ENCODE measurements at regions not wholly inside any gene's neighbourhood (a gene's known extent, or its start where the extent isn't known, plus 50 kb on each side); places are given as distances from the start of the nearest gene placed in this dataset.
A peak's percentile ranks its signal among the peaks of the same experiment; 100 is the strongest.
"Not testable (repeated sequence)": the region's sequence is repeated elsewhere in the genome, so short reads cannot be mapped to it uniquely, and the experiment has no call there.

DNA sequence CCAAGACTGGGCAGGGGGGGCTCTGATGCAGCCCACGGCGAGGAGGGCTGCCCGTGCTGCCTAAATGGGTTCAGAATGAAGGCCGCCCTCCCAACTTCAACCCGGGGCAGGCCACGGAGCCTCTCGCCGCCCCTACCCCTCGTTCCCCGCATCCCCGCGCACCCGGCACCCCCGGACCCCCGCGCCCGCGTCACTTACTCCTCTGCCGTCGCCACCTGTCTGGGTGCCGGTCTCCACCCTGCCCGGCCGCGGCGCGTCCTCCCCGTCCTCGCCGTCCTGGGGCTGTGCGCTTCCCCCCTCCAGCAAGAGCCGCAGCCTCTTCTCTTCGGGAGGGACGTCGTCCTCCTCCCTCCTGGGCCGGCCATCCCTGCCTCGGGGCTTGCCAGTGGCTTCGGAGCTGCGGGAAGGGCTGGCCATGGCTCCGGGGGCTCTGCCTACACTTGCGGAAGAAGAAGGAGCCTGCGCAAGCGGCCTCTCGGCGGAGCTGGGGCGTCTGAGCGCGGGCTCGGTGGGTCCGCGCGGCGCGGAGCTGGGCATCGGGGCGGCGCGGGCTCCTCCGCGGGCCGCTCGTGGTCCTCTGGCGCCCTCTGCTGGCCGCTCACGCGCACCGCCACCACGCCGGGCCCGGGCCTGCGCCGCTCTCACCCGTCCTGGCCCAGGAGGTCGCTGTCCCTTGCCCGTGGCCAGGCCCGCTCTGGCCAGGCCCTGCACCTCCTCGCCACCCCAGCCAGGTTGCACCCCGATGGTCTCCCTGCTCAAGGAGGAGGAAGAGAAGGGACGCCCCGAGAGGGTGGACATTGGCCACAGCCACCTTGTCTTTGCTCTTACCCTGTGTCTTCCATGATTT, 59.3 kb upstream of the CLEC6A start:
- H3K4me3 ChIP-seq (replicated peaks in 1 of 4; ENCODE audit: control extremely low read depth in 1 of 4, insufficient read depth in 1 of 4, low read depth in 3 of 4, low read length in 4 of 4) = peak overlapping the region in 2 of 4 experiments; percentile 12 to 44
- not testable (repeated sequence) for H3K27ac ChIP-seq (ENCODE audit: insufficient read depth, low read length); H3K36me3 ChIP-seq (ENCODE audit: control insufficient read depth, insufficient read depth, low read length); H3K9ac ChIP-seq (ENCODE audit: insufficient read depth, low read length); H3K9me3 ChIP-seq (ENCODE audit: control insufficient read depth, insufficient read depth, low read depth, low read length); H3K27me3 ChIP-seq (ENCODE audit: control insufficient read depth, insufficient read depth, low read length); H2AFZ ChIP-seq (ENCODE audit: low read length); H4K20me1 ChIP-seq (ENCODE audit: control insufficient read depth, extremely low read depth, insufficient read depth, low read length); H3K79me2 ChIP-seq (ENCODE audit: control insufficient read depth, insufficient read depth, low read length); H3K4me1 ChIP-seq (ENCODE audit: control insufficient read depth, extremely low read depth, insufficient read depth, low read length)
- H3K4me2 ChIP-seq (ENCODE audit: extremely low read depth, insufficient read depth, low read length) = peak overlapping the region; percentile 68
- peak; percentile 12 to 20 for DNase-seq (ENCODE audit: low read depth in 2 of 2)
- TF ChIP-seq, protein P1, sequence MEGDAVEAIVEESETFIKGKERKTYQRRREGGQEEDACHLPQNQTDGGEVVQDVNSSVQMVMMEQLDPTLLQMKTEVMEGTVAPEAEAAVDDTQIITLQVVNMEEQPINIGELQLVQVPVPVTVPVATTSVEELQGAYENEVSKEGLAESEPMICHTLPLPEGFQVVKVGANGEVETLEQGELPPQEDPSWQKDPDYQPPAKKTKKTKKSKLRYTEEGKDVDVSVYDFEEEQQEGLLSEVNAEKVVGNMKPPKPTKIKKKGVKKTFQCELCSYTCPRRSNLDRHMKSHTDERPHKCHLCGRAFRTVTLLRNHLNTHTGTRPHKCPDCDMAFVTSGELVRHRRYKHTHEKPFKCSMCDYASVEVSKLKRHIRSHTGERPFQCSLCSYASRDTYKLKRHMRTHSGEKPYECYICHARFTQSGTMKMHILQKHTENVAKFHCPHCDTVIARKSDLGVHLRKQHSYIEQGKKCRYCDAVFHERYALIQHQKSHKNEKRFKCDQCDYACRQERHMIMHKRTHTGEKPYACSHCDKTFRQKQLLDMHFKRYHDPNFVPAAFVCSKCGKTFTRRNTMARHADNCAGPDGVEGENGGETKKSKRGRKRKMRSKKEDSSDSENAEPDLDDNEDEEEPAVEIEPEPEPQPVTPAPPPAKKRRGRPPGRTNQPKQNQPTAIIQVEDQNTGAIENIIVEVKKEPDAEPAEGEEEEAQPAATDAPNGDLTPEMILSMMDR (conservative IDR thresholded peaks at IDR 0.05 in 1 of 2, IDR thresholded peaks at IDR 0.05 in 1 of 2; ENCODE audit: low read depth in 1 of 2, low read length in 2 of 2) = peak; percentile 25 to 28

DNA sequence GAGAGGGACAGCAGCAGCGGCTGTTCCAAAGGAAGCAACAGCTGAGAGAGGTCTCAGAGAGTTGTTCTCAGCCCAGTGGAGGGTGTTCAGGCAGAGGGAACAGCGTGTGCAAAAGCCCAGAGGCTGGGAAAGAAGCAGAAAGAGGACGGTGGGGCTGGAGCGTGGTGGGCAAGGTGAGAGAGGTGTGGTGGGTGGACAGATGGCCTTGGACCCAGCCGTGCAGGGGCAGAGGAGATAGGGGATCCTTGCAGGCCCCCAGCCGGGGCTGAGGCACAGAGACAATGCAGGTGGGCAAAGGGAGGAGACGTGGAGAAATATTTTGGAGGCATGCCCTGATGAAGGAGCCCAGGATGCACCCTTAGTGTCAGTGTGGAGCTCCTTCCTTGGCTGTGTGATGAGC, 58.4 kb upstream of the CLEC6A start:
- not testable (repeated sequence) for H3K4me3 ChIP-seq (replicated peaks in 1 of 4; ENCODE audit: control extremely low read depth in 1 of 4, insufficient read depth in 1 of 4, low read depth in 3 of 4, low read length in 4 of 4); H4K20me1 ChIP-seq (ENCODE audit: control insufficient read depth, extremely low read depth, insufficient read depth, low read length); H2AFZ ChIP-seq (ENCODE audit: low read length); H3K9ac ChIP-seq (ENCODE audit: insufficient read depth, low read length); H3K4me2 ChIP-seq (ENCODE audit: extremely low read depth, insufficient read depth, low read length); H3K9me3 ChIP-seq (ENCODE audit: control insufficient read depth, insufficient read depth, low read depth, low read length); H3K27me3 ChIP-seq (ENCODE audit: control insufficient read depth, insufficient read depth, low read length); H3K79me2 ChIP-seq (ENCODE audit: control insufficient read depth, insufficient read depth, low read length); H3K36me3 ChIP-seq (ENCODE audit: control insufficient read depth, insufficient read depth, low read length); H3K27ac ChIP-seq (ENCODE audit: insufficient read depth, low read length); H3K4me1 ChIP-seq (ENCODE audit: control insufficient read depth, extremely low read depth, insufficient read depth, low read length); DNase-seq (ENCODE audit: low read depth in 2 of 2)

GRCh38 chr12:8399496-8400034, 56.2 kb upstream of the CLEC6A start:
- H3K9ac ChIP-seq (ENCODE audit: insufficient read depth, low read length); H4K20me1 ChIP-seq (ENCODE audit: control insufficient read depth, extremely low read depth, insufficient read depth, low read length); H3K4me1 ChIP-seq (ENCODE audit: control insufficient read depth, extremely low read depth, insufficient read depth, low read length); H3K79me2 ChIP-seq (ENCODE audit: control insufficient read depth, insufficient read depth, low read length); H2AFZ ChIP-seq (ENCODE audit: low read length); H3K9me3 ChIP-seq (ENCODE audit: control insufficient read depth, insufficient read depth, low read depth, low read length); H3K27ac ChIP-seq (ENCODE audit: insufficient read depth, low read length); H3K4me3 ChIP-seq (replicated peaks in 1 of 4; ENCODE audit: control extremely low read depth in 1 of 4, insufficient read depth in 1 of 4, low read depth in 3 of 4, low read length in 4 of 4); H3K4me2 ChIP-seq (ENCODE audit: extremely low read depth, insufficient read depth, low read length); H3K36me3 ChIP-seq (ENCODE audit: control insufficient read depth, insufficient read depth, low read length); H3K27me3 ChIP-seq (ENCODE audit: control insufficient read depth, insufficient read depth, low read length): not testable (repeated sequence)
- peak in 1 of 2 donors; percentile 12 for DNase-seq (ENCODE audit: low read depth in 2 of 2)

- not testable (repeated sequence) for H3K4me3 ChIP-seq (replicated peaks in 1 of 4; ENCODE audit: control extremely low read depth in 1 of 4, insufficient read depth in 1 of 4, low read depth in 3 of 4, low read length in 4 of 4); H3K9me3 ChIP-seq (ENCODE audit: control insufficient read depth, insufficient read depth, low read depth, low read length); H3K27ac ChIP-seq (ENCODE audit: insufficient read depth, low read length); H3K79me2 ChIP-seq (ENCODE audit: control insufficient read depth, insufficient read depth, low read length); H3K4me2 ChIP-seq (ENCODE audit: extremely low read depth, insufficient read depth, low read length); H3K36me3 ChIP-seq (ENCODE audit: control insufficient read depth, insufficient read depth, low read length); H3K4me1 ChIP-seq (ENCODE audit: control insufficient read depth, extremely low read depth, insufficient read depth, low read length); H4K20me1 ChIP-seq (ENCODE audit: control insufficient read depth, extremely low read depth, insufficient read depth, low read length); H3K9ac ChIP-seq (ENCODE audit: insufficient read depth, low read length); H3K27me3 ChIP-seq (ENCODE audit: control insufficient read depth, insufficient read depth, low read length); H2AFZ ChIP-seq (ENCODE audit: low read length); DNase-seq (ENCODE audit: low read depth in 2 of 2)
These were observed 51.9 kb upstream of the CLEC6A start for GRCh38 chr12:8403834-8404233.

DNA sequence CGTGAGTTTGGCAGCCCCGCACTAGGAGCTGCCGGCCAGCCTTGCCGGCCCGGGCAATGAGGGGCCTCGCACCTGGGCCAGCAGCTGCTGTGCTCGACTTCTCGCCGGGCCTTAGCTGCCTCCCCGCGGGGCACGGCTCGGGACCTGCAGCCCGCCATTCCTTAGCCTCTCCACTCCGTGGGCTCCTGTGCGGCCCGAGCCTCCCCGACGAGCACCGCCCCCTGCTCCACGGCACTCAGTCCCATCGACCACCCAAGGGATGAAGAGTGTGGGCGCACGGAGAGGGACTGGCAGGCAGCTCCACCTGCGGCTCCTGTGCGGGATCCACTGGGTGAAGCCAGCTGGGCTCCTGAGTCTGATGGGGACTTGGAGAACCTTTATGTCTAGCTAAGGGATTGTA, 51.4 kb upstream of the CLEC6A start:
- not testable (repeated sequence) for H4K20me1 ChIP-seq (ENCODE audit: control insufficient read depth, extremely low read depth, insufficient read depth, low read length); H3K9ac ChIP-seq (ENCODE audit: insufficient read depth, low read length)

More for the DNA sequence above, 51.4 kb upstream of the CLEC6A start:
- not testable (repeated sequence) for H3K36me3 ChIP-seq (ENCODE audit: control insufficient read depth, insufficient read depth, low read length); H2AFZ ChIP-seq (ENCODE audit: low read length); H3K27me3 ChIP-seq (ENCODE audit: control insufficient read depth, insufficient read depth, low read length); H3K4me3 ChIP-seq (replicated peaks in 1 of 4; ENCODE audit: control extremely low read depth in 1 of 4, insufficient read depth in 1 of 4, low read depth in 3 of 4, low read length in 4 of 4); H3K4me1 ChIP-seq (ENCODE audit: control insufficient read depth, extremely low read depth, insufficient read depth, low read length); H3K27ac ChIP-seq (ENCODE audit: insufficient read depth, low read length); H3K79me2 ChIP-seq (ENCODE audit: control insufficient read depth, insufficient read depth, low read length); H3K4me2 ChIP-seq (ENCODE audit: extremely low read depth, insufficient read depth, low read length); H3K9me3 ChIP-seq (ENCODE audit: control insufficient read depth, insufficient read depth, low read depth, low read length); DNase-seq (ENCODE audit: low read depth in 2 of 2)
